HG03469 (cell line): ENCODE measurements at regions not wholly inside any gene's neighbourhood (a gene's known extent, or its start where the extent isn't known, plus 50 kb on each side); places are given as distances from the start of the nearest gene placed in this dataset.

Source experiments
- ATAC-seq: cut with Tn5 transposase; IDR thresholded peaks from one replicate; pipeline ENCODE4 v1.9.1; 2021; ENCODE audit warnings: mild to moderate bottlenecking, moderate library complexity, moderate number of reproducible peaks; ENCODE audit not compliant: unreplicated experiment

DNA sequence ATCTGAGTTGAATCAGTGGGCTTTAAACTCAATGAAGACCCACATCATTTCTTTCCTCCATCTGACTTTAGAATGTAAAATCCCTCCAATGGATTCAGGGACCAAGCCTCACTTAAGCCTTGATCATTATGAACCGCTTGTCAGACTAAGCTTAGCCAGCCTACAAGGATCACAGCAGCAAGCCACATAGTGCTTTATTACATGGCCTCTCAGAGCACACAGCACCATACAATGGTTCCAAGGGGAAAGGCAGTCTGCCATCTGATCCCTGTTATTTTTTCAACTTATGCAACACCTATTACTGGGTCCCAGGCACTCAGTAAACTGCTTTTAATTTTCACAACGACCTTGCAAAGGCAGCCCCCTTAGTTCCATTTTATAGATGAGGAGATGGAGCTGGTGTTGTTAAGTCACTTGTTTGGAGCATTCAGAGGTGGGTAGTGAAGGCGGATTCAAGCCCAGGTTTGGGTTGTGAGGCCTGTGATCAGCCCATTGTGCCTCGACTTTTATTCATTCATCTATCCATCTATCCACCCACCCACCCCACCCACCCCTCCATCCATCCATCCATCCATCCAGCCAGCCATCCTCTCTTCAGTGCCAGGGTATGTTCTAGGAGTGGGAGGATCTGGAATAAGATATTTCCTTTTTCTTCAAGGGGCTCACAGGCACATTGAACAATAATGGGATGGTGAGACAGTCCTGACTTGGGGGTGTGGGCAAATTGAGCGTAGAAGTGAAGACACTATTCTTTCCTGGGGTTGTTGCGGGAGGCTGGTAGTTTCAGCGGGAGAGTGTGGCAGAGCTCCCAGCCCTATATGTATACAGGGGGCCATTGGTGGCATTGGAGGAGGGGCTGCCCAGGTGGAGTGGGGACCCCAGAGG lies 141.2 kb downstream of the MYCN start:
- no peak for ATAC-seq

DNA sequence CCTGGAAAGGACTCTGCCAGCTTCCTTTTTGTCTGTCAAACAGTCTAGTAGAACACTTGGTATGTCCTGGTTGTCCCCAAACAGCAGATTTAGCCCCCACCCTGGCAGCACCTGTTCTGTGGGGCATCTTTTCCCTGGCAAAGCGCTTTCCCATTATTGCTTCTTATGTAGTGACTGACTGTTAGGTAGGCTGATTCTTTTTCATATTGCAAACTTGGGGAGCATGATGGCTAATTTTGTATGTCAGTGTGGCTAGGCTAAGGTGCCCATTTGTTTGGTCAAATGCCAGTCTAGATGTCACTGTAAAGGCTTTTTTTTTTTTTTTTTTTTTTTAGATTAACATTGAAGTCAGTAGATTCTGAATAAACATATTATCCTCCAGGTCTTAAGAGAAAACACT lies 140.2 kb downstream of the MYCN start:
- ATAC-seq = no peak

DNA sequence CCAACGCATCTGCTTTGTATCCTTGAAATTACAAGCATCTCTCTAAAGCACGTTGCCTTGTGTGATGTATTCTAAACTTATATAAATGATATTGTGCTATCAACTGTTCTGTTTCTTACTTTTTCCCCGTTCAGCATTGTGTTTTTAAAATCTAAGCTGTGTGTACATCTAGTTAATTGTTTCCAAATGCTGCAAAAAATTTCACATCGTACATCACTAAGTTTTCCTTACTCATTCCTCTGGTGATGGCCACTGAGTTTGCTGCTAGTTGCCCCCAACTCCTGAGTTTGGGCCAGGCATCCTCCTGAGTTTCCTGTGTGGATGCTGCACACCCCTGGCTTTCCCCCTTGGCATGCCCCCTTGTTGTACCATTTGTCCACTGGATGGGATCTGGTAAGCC lies 139.7 kb downstream of the MYCN start:
- ATAC-seq = no peak

DNA sequence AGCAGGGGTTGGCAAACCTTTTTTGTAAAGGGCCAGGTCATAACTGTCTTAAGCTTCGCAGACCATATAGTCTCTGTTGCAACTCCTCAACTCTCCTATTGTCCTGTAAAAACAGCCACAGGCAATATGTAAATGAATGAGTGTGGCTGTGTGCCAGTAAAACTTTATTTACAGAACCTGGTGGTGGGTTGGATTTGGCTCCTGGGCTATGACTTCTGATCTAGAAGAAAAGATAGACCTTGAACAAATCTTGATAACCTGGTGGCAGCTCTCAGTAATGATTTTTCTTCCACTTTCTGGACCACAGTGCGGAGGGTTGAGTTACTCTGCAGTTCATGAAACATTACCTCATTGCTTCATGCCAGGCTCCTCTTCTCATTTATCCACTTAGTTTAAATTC lies 139.3 kb downstream of the MYCN start:
- no peak for ATAC-seq

DNA sequence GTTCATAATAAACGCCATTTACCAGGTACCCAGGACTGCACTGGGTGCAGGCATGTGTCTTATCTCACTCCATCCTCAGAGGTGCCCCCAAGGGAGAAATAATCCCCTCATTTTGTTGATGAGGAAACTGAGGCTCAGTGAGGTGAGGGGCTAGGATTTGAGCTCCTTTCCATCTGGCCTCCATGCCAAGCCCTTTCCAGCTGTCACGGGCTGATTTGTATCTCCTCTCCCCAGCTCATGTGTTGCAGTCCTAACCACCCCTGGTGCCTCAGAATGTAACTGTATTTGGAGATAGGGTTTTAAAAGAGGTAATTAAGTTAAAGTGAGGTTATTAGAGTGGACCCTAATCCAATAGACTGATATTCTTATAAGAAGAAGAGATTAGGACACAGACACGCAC lies 137.3 kb downstream of the MYCN start:
- ATAC-seq = no peak

DNA sequence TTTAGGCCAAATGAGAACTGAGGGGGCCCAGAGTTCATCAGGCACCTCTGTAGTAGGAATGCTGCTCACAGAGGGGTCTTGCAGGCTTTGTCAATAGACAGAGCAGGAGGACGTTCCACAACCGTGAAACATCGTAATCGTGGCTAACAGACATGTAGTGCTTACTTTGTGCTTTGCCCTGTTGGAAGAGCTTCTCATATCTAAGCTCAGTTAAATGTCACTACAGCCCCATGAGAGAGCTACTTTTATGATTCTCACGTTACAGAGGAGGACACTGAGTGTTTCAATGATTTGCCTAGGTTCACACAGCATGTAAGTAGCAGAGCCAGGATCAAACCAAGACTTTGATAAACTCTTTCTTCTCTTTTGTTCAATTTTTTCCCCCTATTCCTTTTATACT lies 136.6 kb downstream of the MYCN start:
- no peak for ATAC-seq

DNA sequence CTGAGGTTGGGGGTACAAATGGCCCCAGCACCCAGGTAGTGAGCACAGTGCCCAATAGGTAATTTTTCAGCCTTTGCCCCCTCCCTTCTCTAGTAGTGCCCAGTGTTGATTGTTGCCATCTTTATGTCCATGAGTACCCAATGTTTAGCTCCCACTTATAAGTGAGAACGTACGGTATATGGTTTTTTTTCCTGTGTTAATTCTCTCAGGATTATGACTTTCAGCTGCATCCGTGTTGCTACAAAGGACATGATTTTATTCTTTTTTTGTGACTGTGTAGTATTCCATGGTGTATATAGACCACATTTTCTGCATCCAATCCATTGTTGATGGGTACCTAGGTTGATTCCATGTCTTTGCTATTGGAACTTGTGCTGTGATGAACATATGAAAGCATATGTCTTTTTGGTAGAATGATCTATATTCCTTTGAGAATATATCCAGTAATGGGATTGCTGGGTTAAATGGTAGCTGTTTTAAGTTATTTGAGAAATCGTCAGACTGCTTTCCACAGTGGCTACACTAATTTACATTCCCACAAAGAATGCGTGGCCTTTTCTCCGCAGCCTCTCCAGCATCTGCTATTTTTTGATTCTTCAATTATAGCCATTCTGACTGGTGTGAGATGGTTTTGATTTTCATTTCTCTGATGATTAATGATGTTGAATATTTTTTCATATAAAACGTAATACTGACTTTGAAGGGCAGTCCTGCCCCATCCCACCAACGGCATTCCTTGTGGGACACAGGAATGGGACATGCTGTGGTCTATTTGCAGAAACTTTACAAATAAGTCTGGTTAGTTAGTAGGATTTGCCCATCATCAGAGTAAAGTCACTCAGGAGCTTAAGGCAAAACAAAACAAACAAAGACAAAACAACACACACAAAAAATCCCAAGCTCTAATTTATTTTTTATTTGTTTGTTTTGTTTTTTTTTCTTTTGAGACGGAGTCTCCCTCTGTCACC lies 135.0 kb downstream of the MYCN start:
- no peak for ATAC-seq

DNA sequence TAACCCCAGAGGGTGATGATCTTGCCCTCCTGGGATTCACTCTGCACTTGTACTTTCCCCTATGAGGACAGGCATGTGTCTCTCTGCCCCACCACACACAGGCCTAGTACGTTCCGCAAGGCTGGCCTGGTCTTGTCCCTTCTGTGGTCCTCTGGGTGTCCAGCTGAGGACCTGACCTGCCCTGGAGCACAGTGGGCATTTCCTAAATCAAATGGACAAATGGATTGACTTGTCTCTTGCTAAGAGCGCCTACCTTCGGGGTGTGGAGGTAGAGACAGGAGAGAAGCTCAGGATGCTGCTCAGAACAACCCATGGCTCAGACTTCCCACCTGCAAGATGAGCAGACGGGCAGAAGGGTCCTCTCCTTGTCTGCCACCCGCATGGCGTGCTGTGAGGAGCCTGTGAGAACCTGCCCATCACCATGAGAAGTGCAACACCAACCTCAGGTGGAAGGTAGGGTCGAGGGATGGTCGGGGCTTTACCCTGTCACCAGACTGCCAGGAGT lies 133.6 kb downstream of the MYCN start:
- ATAC-seq = no peak

DNA sequence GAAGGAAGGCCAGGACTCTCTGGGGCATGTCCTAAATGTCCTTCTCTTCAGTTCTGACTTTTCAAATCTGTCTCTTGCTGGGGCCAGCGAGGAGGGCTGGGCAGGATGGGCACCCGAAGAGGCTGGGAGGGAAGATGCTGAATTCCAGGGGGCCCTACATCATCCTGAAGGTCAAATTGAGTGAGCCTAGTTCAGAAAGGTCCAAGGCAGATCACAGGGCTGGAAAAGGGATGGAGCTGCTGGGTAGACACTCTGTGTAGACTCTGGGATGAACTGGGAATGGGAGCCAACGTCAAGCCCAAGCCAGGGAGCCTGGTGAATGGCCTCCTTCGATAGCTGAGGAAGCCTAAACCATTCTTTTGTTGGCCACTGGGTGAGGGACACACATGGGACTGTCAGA lies 133.1 kb downstream of the MYCN start:
- ATAC-seq = no peak

DNA sequence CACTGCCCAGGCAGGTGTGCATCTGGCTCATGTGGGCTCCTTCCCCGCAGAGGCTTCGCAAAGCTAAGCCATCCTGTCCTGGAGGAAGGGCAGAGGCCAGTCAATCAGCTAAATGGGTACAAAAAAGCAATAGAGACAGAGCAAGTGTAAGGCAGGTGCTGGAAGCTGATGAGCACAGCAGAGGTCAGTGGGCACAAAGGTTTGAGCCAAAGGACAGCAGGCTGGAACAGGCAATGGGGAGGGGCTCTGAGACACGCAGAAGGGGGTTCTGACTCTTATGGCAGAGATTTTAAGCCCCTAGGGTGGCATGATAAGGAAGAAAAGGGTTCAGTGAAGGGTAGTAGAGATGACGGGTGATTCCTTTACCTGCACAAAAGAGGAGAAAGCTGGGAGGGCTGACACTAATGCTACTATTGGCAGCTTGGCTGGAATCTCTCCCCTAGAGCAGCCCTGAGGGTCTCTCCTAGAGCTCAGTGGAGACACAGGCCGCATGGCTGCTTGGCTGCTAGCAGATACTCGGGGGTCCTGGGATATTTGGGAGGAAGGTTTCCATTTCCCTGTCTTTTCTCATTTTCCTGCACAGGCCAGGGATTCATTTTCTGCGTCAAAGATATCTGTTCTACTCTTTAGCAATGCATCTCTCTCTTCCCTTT lies 132.4 kb downstream of the MYCN start:
- ATAC-seq = no peak

DNA sequence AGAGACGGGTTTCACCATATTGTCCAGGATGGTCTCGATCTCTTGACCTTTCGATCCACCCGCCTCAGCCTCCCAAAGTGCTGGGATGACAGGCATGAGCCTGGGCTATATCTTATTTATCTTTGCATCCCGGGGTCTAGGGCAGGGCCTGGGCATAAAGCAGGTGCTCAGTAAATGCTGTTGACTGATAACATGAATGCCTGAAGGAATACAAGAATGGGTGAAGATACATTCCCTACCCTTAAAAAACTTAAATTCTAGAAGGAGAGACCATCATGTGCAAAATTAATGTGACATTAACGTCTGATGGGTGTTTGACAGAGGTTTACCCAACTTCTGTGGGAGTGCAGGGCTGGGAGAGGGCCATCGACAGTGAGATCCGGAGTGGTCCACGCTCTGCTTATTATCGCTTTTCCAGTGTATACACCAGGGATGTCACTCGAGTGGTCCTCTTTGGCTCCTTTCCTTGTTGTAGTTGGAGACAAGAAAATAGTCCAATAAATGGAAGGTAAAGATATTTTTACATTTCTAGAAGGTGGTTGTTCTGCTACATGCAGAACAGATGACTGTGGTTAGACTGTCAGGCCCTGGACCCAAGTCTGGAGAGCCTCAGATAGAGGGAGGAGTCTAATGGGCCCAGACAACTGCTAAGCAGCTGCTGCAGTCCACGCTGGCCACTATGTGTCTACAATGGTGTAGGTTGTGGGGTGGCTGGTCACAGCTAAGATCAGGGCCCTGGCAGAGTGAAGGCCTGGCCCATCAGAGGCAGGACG lies 131.7 kb downstream of the MYCN start:
- no peak for ATAC-seq

DNA sequence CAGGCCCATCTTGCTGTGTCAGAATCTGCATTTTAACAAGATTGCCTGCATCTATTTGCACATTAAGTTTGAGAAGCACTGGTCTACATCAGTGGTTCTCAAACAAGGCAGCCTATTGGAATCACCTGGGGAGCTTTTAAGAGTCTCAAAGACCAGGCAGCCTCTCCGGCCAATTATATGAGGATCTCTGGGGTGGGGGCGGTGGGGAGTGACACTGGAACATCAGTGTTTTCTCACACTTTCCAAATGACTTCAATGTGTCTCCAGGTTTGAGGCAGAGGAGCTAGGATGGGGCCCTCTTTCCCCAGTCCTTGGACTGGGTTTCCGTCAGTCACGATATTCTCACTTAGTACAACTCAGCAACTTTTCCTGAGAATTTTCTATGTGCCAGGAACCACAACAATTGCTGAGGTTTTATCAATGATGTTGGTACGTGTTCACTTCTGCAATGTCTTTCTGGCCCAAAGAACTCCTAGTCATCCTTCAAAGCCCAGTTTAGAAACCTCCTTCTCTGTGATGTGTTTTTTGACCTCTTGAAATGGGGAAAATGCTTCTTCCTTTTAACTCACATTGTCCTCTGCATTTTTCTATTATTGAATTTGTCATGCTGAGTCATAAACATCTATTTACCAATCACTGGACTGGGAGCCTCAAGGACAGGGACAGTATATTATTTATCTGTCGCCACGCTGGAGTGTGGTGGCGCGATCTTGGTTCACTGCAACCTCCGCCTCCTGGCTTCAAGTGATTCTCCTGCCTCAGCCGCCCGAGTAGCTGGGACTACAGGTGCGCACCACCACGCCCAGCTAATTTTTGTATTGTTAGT lies 130.9 kb downstream of the MYCN start:
- ATAC-seq = no peak

DNA sequence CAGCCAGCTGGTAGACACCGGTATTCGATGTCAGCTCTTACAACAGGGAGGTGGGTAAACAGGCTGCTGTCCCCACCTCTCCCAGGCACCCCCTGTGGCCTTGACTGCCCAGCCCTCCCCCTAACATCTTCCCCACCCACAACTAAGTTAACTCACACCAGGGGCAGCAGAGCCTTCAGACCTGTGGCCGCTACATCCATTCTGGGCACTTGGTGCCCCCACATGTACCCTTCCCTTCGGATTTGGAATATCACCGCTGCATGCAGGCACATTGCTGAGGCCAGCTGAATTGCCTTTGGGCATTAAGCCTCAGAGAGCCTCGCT lies 130.3 kb downstream of the MYCN start:
- ATAC-seq = no peak

DNA sequence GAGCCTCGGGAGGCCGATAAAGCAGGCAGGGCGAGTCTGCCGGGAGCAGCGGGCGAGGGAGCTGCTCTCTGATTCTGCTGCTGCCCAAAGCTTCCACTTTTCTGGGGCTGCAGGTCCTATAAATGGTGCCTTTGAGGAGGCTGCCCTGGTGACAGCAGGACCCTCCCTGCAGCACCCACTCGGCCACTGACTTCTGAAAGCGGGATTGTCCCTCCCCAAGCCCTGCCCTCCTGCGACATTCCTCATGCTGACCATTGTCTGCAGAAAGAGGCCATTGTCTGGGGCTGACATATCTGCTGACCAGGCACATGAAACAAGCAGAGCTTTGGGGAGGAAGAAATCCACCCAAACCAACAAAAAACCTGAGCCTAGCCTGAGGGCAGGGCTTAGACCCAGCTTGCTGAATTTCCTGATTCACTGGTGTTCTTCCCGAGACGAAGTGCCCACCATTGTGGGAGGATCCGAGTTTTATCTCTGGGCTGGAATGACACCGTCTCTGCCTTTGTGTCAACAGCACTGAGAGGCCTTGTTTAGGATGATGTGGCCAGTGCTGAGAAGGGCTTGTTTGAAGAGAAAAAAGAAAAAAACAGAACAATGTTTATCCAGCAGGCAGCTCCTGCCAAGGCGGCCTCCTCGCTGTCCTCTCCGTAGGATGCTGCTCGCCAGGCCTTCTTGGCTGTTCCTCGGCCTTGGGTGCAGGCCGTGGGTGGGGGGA lies 129.7 kb downstream of the MYCN start:
- ATAC-seq = no peak

DNA sequence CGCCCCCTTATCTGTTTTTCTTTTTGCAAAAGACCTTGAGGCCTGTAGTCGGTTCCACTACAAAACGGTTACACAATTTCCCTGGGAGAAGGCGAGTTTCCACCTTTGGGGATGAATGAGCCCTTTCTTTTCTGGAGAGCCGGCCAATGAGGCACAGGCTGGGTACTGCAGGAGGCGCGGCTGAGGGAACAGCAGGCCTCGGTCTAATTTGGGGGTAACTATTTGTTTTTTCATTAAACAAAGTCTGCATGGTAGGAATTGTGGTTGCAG lies 129.2 kb downstream of the MYCN start:
- ATAC-seq = no peak

DNA sequence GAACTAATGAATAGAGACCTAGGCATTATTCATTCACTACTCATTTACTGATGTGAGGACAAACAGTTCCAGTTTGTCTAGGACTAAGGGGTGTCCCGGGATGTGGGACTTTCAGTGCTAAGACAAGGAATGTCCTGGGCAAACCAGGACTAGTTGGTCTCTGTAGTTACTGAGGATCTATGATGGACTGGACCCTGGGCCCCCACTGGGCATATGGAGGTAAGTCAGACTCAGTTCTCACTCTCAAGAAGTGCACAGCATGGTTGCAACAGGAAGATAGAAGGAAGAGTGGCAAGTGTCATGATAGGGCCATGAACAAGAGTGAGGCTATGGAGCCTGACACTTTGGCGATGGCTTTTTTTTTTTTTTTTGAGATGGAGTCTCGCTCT lies 128.2 kb downstream of the MYCN start:
- no peak for ATAC-seq

DNA sequence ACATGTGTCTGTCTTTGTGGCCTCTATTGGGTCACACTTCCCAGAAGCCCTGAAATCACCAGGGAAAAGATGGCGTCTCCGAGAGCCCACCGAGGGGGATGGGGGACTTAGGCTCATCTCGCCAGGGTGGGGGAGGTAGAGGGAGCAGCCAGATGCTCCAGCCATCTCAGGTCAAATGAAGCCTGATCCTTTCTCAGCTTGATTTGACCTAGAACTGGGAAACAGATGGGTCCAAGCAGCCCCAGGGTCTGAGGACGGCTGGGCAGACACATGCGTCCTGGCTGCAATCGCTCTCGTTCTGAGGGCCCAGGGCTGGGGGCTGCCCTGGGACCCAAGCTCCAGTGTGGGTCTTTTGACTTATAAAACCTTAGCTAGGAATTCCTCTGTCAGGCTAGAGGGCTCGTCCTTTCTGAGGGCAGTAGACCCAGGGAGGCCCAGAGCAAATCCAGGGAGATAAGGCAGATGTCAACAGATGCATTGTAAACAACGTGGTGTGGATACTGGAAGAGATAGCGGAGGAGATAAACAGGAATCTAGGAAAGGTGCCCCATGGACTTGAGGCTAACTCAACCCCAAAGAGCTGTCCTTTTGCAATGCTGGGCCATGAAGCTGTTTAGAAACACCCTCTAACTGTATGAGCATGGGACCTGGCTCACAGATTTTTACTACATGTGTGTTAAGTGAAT lies 127.7 kb downstream of the MYCN start:
- no peak for ATAC-seq

DNA sequence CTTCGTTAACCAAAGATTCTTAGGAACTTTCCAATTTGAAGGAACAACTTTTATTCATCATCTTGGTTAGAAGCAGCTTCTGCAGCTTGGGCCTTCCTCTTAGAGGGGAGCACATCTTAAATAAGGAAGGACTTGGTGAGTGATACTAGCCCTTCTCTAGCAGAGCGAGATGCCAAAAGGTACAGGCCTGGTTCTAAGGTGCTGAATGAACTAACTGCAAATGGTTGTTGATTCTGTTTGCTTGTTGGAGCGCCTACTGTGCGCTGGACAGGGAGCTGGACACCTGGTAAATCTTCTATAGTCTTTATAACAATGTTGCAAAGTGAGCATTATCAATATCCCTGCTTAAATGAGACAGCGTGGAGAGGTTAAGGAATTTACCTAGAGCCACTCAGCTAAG lies 127.1 kb downstream of the MYCN start:
- no peak for ATAC-seq

DNA sequence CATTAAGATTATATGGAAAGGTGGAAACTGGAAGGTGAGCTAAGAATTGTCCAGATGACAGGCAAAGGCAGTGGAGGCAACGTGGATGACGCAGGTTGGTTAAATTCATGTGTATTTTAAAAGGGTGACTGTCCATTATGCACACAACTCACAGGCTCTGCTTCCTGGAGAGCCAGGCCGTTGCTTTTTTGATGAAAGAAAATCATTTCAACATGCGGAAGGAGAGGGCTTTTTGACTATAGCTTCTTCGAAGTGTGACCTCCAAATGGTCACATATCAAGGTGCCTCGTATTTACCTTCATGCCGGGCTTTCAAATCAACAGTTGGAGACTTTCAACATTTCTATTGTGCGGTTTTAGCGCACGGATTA lies 126.7 kb downstream of the MYCN start:
- ATAC-seq = no peak
